IPS-NIHi7 (cell line): ENCODE measurements at regions not wholly inside any gene's neighbourhood (a gene's known extent, or its start where the extent isn't known, plus 50 kb on each side); places are given as distances from the start of the nearest gene placed in this dataset.

Source experiments
- DNase-seq: peaks from one replicate; pipeline ENCODE4 v3.0.0; 2012; ENCODE audit warnings: mixed read lengths; ENCODE audit errors: extremely low spot score

GRCh38 chr2:133941666-133942065, 312.2 kb upstream of the MGAT5 start:
- no peak for DNase-seq

GRCh38 chr2:133942398-133942797, 311.5 kb upstream of the MGAT5 start:
- DNase-seq = no peak

GRCh38 chr2:133943108-133943507, 310.8 kb upstream of the MGAT5 start:
- no peak for DNase-seq

- no peak for DNase-seq
Observed at GRCh38 chr2:133945089-133945488, 308.8 kb upstream of the MGAT5 start.

GRCh38 chr2:133947057-133947456, 306.8 kb upstream of the MGAT5 start:
- DNase-seq = no peak

GRCh38 chr2:133948610-133949290, 305.1 kb upstream of the MGAT5 start:
- DNase-seq = no peak

- DNase-seq = no peak
Observed at GRCh38 chr2:133949595-133949994, 304.3 kb upstream of the MGAT5 start.

- no peak for DNase-seq
Observed at GRCh38 chr2:133951209-133951608, 302.7 kb upstream of the MGAT5 start.

- DNase-seq = no peak
Observed at GRCh38 chr2:133952420-133952819, 301.5 kb upstream of the MGAT5 start.

- no peak for DNase-seq
Observed at GRCh38 chr2:133952896-133953295, 301.0 kb upstream of the MGAT5 start.

- no peak for DNase-seq
Observed at GRCh38 chr2:133953524-133953923, 300.3 kb upstream of the MGAT5 start.

GRCh38 chr2:133954636-133955035, 299.2 kb upstream of the MGAT5 start:
- DNase-seq = no peak

- DNase-seq = no peak
Observed at GRCh38 chr2:133955169-133955568, 298.7 kb upstream of the MGAT5 start.

- no peak for DNase-seq
Observed at GRCh38 chr2:133956434-133956935, 297.4 kb upstream of the MGAT5 start.

GRCh38 chr2:133957724-133958480, 296.0 kb upstream of the MGAT5 start:
- DNase-seq = no peak

- no peak for DNase-seq
Observed at GRCh38 chr2:133959066-133959465, 294.8 kb upstream of the MGAT5 start.

GRCh38 chr2:133966720-133967304, 287.1 kb upstream of the MGAT5 start:
- no peak for DNase-seq

GRCh38 chr2:133967326-133967725, 286.5 kb upstream of the MGAT5 start:
- DNase-seq = no peak

- DNase-seq = no peak
Observed at GRCh38 chr2:133968446-133968845, 285.4 kb upstream of the MGAT5 start.

- no peak for DNase-seq
Observed at GRCh38 chr2:133970641-133971040, 283.2 kb upstream of the MGAT5 start.

GRCh38 chr2:133972297-133972696, 281.6 kb upstream of the MGAT5 start:
- no peak for DNase-seq

GRCh38 chr2:133972786-133973185, 281.1 kb upstream of the MGAT5 start:
- DNase-seq = no peak

GRCh38 chr2:133974353-133974752, 279.5 kb upstream of the MGAT5 start:
- no peak for DNase-seq
